ENCODE measurements at regions not wholly inside any gene's neighbourhood (a gene's known extent, or its start where the extent isn't known, plus 50 kb on each side); places are given as distances from the start of the nearest gene placed in this dataset.

- Histone ChIP-seq H3K9ac (ENCODE audit: low read length) (no peak overlapping the region), H3K4me2 (replicated peaks; ENCODE audit: low read depth, low read length, poor library complexity, severe bottlenecking) (no peak overlapping the region), H3K27ac (ENCODE audit: low read length in 2 of 2) (no peak overlapping the region), H2AFZ (ENCODE audit: insufficient read depth, low read depth, low read length, poor library complexity, severe bottlenecking) (no peak overlapping the region), H4K20me1 (ENCODE audit: control insufficient read depth, insufficient read depth, low read length, poor library complexity, severe bottlenecking) (no peaks in the 10 kb centered on the region), H3K27me3 (replicated peaks in 1 of 4; ENCODE audit: control extremely low read depth in 1 of 4, control insufficient read depth in 3 of 4, insufficient read depth in 4 of 4, low read length in 3 of 4) (peaks cover 0 to 5% (median 0%) of the 10 kb centered on the region in 4 experiments), H3K4me1 (ENCODE audit: control insufficient read depth in 2 of 2, insufficient read depth in 2 of 2, low read length in 2 of 2) (no peaks in the 10 kb centered on the region), H3K36me3 (replicated peaks in 1 of 2; ENCODE audit: control extremely low read depth in 1 of 2, control insufficient read depth in 1 of 2, extremely low read depth in 1 of 2, insufficient read depth in 2 of 2, low read length in 1 of 2) (no peaks in the 10 kb centered on the region), H3K9me3 (ENCODE audit: control extremely low read depth in 1 of 3, control insufficient read depth in 2 of 3, insufficient read depth in 1 of 3, low read length in 2 of 3) (no peaks in the 10 kb centered on the region), H3K79me2 (ENCODE audit: control insufficient read depth, insufficient read depth, low read length) (no peaks in the 10 kb centered on the region), H3K4me3 (ENCODE audit: control extremely low read depth in 1 of 5, extremely low read depth in 1 of 5, insufficient read depth in 1 of 5, low read depth in 2 of 5, low read length in 4 of 5) (no peak overlapping the region)
- no peak overlapping the region for H3K4me3 Mint-ChIP-seq
- H3K4me1 Mint-ChIP-seq: peaks cover 2% of the 10 kb centered on the region
- POLR2A ChIA-PET: no interaction called here
- TF ChIP-seq CTCF (IDR thresholded peaks at IDR 0.05) (no peak), EZH2 (IDR thresholded peaks at IDR 0.05; ENCODE audit: borderline replicate concordance, insufficient read depth, low read depth, low read length, poor library complexity, severe bottlenecking) (no peak)
- no peak overlapping the region for H3K27ac Mint-ChIP-seq
- ATAC-seq (ENCODE audit: low read depth) (no peak), DNase-seq (no peak)
- intact Hi-C loops (cut with micrococcal nuclease): no loop called here
- 8% methylated on average over 2 of the region's 2 CpGs for WGBS (ENCODE audit: insufficient coverage)
- no peaks in the 10 kb centered on the region for H3K9me3 Mint-ChIP-seq (ENCODE audit: insufficient read depth)
- CTCF ChIA-PET: no interaction called here
- H3K27me3 Mint-ChIP-seq: peaks cover 40% of the 10 kb centered on the region
Measured at GRCh38 chr17:31743797-31744196, 115.2 kb downstream of the COPRS start.

- CTCF ChIA-PET: no interaction called here
- Histone ChIP-seq H3K4me2 (replicated peaks; ENCODE audit: low read depth, low read length, poor library complexity, severe bottlenecking) (no peak overlapping the region), H3K79me2 (ENCODE audit: control insufficient read depth, insufficient read depth, low read length) (no peaks in the 10 kb centered on the region), H3K9ac (ENCODE audit: low read length) (no peak overlapping the region), H3K27me3 (replicated peaks in 1 of 4; ENCODE audit: control extremely low read depth in 1 of 4, control insufficient read depth in 3 of 4, insufficient read depth in 4 of 4, low read length in 3 of 4) (peaks cover 0 to 5% (median 0%) of the 10 kb centered on the region in 4 experiments), H3K27ac (ENCODE audit: low read length in 2 of 2) (no peak overlapping the region), H3K9me3 (ENCODE audit: control extremely low read depth in 1 of 3, control insufficient read depth in 2 of 3, insufficient read depth in 1 of 3, low read length in 2 of 3) (peaks cover 0 to 3% (median 0%) of the 10 kb centered on the region in 3 donors), H3K4me1 (ENCODE audit: control insufficient read depth in 2 of 2, insufficient read depth in 2 of 2, low read length in 2 of 2) (no peaks in the 10 kb centered on the region), H2AFZ (ENCODE audit: insufficient read depth, low read depth, low read length, poor library complexity, severe bottlenecking) (no peak overlapping the region), H3K36me3 (replicated peaks in 1 of 2; ENCODE audit: control extremely low read depth in 1 of 2, control insufficient read depth in 1 of 2, extremely low read depth in 1 of 2, insufficient read depth in 2 of 2, low read length in 1 of 2) (no peaks in the 10 kb centered on the region), H4K20me1 (ENCODE audit: control insufficient read depth, insufficient read depth, low read length, poor library complexity, severe bottlenecking) (no peaks in the 10 kb centered on the region), H3K4me3 (ENCODE audit: control extremely low read depth in 1 of 5, extremely low read depth in 1 of 5, insufficient read depth in 1 of 5, low read depth in 2 of 5, low read length in 4 of 5) (no peak overlapping the region)
- Mint-ChIP-seq H3K4me3 (no peak overlapping the region), H3K9me3 (ENCODE audit: insufficient read depth) (no peaks in the 10 kb centered on the region), H3K27me3 (peaks cover 43% of the 10 kb centered on the region), H3K4me1 (peaks cover 2% of the 10 kb centered on the region), H3K27ac (no peak overlapping the region)
- no peak for ATAC-seq (ENCODE audit: low read depth)
- no CpG with 5 or more reads among the region's 3 CpGs for WGBS (ENCODE audit: insufficient coverage)
- intact Hi-C loops (cut with micrococcal nuclease): no loop called here
- POLR2A ChIA-PET: no interaction called here
- no peak for TF ChIP-seq CTCF (IDR thresholded peaks at IDR 0.05)
- TF ChIP-seq EZH2 (IDR thresholded peaks at IDR 0.05; ENCODE audit: borderline replicate concordance, insufficient read depth, low read depth, low read length, poor library complexity, severe bottlenecking): no peak
- no peak for DNase-seq
Measured at GRCh38 chr17:31741371-31741770, 117.7 kb downstream of the COPRS start.
